SK-N-MC (cell line): ENCODE measurements at regions not wholly inside any gene's neighbourhood (a gene's known extent, or its start where the extent isn't known, plus 50 kb on each side); places are given as distances from the start of the nearest gene placed in this dataset.

Source experiments
- EZH2 ChIP-seq: fragments of 200-600 bp; sonication (generic); IDR thresholded peaks from one replicate; pipeline ENCODE4 v1.6.1; 2017; ENCODE audit warnings: antibody characterized with exemption
- FOXP2 ChIP-seq: optimal IDR thresholded peaks from 2 replicates; pipeline ENCODE3; 2011; ENCODE audit warnings: mild to moderate bottlenecking, moderate library complexity; ENCODE audit not compliant: insufficient read depth; ENCODE audit errors: extremely low read length, control extremely low read depth
- POLR2AphosphoS5 ChIP-seq: IDR thresholded peaks from 2 replicates; pipeline ENCODE4 v1.6.1; 2012; ENCODE audit warnings: mild to moderate bottlenecking, low read depth, low read length, borderline replicate concordance

GRCh38 chr7:123351516-123352505, 152.0 kb upstream of the SLC13A1 start:
- TF ChIP-seq POLR2AphosphoS5, result no peak; the same call in 1 of the 2 replicates
- TF ChIP-seq EZH2, result no peak
- TF ChIP-seq FOXP2, result no peak
